ENCODE measurements at regions not wholly inside any gene's neighbourhood (a gene's known extent, or its start where the extent isn't known, plus 50 kb on each side); places are given as distances from the start of the nearest gene placed in this dataset.
"Not testable (repeated sequence)": the region's sequence is repeated elsewhere in the genome, so short reads cannot be mapped to it uniquely, and the experiment has no call there.

GRCh38 chr3:197430502-197430901 is 125.3 kb downstream of the BDH1 start:
- DNase-seq = no peak

- DNase-seq = no peak
Observed at GRCh38 chr3:197428952-197429351, 126.8 kb downstream of the BDH1 start.

GRCh38 chr3:197428117-197428801 is 127.5 kb downstream of the BDH1 start:
- peak; percentile 58 for DNase-seq

GRCh38 chr3:197427021-197427420 is 128.6 kb upstream of the DLG1 start:
- no peak for DNase-seq

GRCh38 chr3:197426121-197426566 is 127.7 kb upstream of the DLG1 start:
- no peak for DNase-seq

- DNase-seq = no peak
Observed at GRCh38 chr3:197425485-197426120, 127.2 kb upstream of the DLG1 start.

- DNase-seq = no peak
Observed at GRCh38 chr3:197424674-197425484, 126.5 kb upstream of the DLG1 start.

GRCh38 chr3:197424266-197424665 is 125.9 kb upstream of the DLG1 start:
- DNase-seq = no peak

- DNase-seq = no peak
Observed at GRCh38 chr3:197423376-197423775, 125.0 kb upstream of the DLG1 start.

- no peak for DNase-seq
Observed at GRCh38 chr3:197422506-197422905, 124.1 kb upstream of the DLG1 start.

- DNase-seq = no peak
Observed at GRCh38 chr3:197421021-197421420, 122.6 kb upstream of the DLG1 start.

- DNase-seq = no peak
Observed at GRCh38 chr3:197420566-197420965, 122.2 kb upstream of the DLG1 start.

- DNase-seq = no peak
Observed at GRCh38 chr3:197420115-197420514, 121.7 kb upstream of the DLG1 start.

- no peak for DNase-seq
Observed at GRCh38 chr3:197419696-197420095, 121.3 kb upstream of the DLG1 start.

- no peak for DNase-seq
Observed at GRCh38 chr3:197417911-197418618, 119.7 kb upstream of the DLG1 start.

- DNase-seq = no peak
Observed at GRCh38 chr3:197417441-197417840, 119.0 kb upstream of the DLG1 start.

- not testable (repeated sequence) for DNase-seq
Observed at GRCh38 chr3:197411899-197412298, 113.5 kb upstream of the DLG1 start.

GRCh38 chr3:197410170-197410569 is 111.8 kb upstream of the DLG1 start:
- not testable (repeated sequence) for DNase-seq

GRCh38 chr3:197408177-197408957 is 110.0 kb upstream of the DLG1 start:
- no peak for DNase-seq

- DNase-seq = no peak
Observed at GRCh38 chr3:197407526-197407925, 109.1 kb upstream of the DLG1 start.

GRCh38 chr3:197407053-197407452 is 108.6 kb upstream of the DLG1 start:
- no peak for DNase-seq

GRCh38 chr3:197406266-197406665 is 107.9 kb upstream of the DLG1 start:
- DNase-seq = no peak
